Activated CD4-positive, alpha-beta T cell treated with anti-CD3 and anti-CD28 coated beads, Interleukin-2, Interleukin-6, amounts not matched to agents 100 ng/mL and 50 ng/mL, durations not matched to agents 16 hours and 8 hours (primary cell): ENCODE measurements at regions not wholly inside any gene's neighbourhood (a gene's known extent, or its start where the extent isn't known, plus 50 kb on each side); places are given as distances from the start of the nearest gene placed in this dataset.

Experiments
- DNase-seq: peaks from one replicate; pipeline ENCODE4 v3.0.0-alpha.2; 2020

DNA sequence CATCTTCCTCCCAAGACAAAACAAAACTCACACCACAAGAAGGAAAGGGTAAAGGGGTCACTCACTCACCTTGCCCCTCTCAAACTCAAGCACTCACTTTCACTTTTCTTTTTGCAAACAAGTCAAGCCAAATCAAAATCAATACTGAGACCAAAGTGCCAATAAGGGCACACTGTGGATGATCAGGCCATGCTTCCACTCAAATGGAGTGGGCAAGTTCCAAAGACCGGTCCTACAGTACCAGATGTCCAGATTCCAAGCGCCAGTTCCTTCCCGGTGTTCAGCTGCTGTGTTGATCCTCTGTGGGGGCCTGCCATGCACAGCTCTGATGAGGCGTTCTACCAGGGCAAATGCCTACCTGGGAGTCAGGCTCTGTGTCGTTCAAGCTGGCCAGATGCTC lies 162.6 kb upstream of the GRIK2 start:
- DNase-seq = no peak

DNA sequence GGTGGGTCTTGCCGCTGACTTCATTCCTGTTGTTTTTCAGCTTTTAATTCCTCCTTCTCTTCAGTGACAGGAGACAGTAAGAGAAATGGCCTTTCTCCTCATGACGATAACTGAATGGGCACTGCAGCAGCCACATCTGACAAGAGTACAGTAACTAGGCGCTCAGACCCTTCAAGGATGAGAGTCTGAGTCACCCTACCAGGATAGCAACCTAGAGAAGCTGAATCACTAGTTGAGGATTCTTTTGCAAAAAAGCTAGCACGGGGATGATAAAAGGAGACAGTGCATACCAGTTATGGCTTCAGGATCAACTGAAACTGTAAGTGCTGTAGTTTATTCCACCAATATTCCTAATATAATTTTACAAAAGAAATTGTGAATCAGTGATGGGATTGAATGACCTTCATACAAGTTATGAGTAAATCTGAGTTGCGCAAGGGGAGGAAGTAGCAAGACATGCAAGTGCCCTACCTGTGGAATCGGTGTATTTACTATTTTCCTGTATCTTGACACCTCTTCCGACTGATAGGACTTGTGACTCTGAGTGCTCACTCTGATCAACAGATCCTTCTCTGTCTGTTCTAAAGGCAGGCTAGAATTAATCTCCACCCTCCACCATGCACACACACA lies 161.8 kb upstream of the GRIK2 start:
- no peak for DNase-seq

- no peak for DNase-seq
Observed at GRCh38 chr6:101232961-101233360, 160.5 kb upstream of the GRIK2 start.

GRCh38 chr6:101236709-101237108 lies 156.8 kb upstream of the GRIK2 start:
- DNase-seq = no peak

DNA sequence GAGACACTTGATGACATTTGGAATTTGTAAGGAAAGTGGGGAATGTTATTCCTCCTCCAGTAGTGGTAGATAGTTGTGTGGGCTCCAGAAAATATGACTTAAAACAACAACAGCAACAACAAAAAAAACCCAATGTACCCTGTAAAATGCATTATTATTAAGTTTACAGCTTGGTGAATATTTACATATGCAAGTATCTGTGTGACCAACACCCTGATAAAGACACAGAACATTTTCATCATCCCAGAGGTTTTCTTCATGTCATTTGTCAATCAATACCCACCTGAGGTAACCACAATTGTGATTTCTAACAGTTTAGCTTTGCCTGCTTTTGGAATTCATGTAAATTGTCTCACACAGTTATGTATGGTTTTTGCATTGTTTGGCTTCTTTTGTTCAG lies 152.1 kb upstream of the GRIK2 start:
- DNase-seq = no peak

DNA sequence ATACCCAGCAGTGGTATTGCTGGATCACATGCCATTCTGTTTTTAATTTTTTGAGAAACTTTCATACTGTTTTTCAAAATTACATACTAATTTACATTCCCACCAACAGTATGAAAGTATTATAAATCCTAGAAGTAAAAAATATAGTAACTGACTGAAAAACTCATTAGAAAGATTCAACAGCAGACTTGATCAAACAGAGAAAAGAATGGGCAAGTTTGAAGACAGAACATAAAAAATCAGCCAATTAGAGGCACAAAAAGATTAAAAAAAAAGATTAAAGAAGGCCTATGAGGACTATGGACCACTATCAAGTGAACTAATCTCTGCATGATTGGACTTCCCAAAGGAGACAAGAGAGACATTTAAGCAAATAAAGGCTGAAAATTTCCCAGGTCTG lies 144.0 kb upstream of the GRIK2 start:
- no peak for DNase-seq

DNA sequence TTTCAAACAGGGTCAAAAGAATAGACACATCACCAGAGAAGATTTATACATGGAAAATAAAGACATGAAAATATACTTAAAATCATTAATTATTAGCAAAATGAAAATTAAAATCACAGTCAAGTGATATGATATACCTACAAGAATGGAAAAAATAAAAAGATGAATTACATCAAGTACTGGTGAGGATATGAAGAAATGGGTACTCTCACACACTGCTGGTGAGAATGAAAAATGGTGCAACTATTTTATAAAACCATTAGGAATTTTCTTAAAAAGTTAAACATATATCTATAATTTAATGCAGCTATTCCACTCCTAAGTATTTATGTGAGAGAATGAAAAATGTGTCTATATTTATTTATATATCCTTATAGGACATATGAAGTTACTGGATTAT lies 136.3 kb upstream of the GRIK2 start:
- DNase-seq = no peak

DNA sequence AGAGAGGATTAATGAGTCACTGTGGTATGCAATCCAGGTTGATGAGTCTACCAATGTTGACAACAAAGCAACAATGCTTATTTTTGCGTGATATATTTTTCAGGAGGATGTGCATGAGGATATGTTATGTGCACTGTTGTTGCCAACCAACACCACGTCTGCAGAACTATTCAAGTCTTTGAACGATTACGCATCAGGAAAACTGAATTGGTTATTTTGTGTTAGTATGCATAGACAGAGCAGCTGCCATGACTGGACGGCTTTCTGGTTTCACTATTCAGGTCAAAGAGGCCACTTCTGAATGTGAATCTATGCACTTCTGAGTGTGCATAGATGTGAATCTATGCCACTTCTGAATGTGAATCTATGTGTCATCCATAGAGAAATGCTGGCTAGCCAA lies 134.0 kb upstream of the GRIK2 start:
- no peak for DNase-seq

DNA sequence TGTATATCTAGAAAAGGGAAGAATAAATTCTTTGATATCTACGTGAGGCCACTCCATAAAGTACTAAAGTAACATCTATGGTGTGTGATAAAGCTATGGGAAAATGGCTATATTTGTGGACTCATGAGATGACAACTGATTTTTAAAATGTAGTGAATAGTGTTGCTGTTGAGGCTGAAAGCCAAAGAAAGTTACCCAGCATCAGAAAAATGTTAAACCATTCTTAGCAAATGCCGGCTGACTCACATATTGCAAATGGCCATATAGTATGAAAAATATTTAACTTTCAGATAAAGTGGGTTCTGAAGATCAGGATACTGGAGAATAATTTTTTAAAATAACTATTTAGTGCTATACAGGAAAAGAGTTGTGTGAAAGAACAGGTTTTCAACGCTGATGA lies 129.9 kb upstream of the GRIK2 start:
- no peak for DNase-seq

DNA sequence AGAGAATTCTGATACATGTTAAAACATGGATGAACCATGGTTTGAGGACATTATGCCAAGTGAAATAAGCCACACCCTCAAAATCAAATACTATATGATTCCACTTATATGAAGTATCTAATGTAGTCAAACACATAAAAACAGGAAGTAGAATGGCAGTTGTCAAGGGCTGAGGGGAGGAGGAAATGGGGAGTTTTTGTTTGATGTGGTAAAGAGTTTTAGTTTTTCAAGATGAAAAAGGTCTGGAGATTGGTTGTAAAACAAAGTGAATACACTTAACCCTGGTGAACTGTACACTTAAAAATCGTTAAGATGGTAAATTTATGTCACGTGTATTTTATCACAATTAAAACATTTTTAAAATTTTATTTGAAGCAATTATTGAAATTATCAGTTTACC lies 127.4 kb upstream of the GRIK2 start:
- no peak for DNase-seq

- DNase-seq = no peak
Observed at GRCh38 chr6:101268541-101268940, 125.0 kb upstream of the GRIK2 start.

DNA sequence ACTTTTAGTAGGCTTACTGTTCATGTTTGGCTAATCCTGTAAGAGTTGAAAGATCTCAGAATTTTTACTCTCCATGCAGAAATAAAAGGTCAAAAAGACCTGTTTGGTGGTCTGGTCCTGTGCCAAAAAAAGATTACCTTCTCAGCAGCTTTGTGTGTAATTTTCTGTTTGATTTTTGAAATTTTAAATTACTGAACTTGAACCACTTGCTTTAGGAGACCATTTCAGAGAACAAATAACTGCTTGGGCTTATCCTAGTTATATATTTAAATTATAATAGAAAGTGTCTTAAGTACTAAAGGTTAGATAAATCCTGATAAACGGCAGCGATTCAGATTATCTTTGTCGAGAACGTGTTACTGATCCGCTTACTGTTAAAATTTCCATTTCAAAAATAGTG lies 118.3 kb upstream of the GRIK2 start:
- DNase-seq = no peak

DNA sequence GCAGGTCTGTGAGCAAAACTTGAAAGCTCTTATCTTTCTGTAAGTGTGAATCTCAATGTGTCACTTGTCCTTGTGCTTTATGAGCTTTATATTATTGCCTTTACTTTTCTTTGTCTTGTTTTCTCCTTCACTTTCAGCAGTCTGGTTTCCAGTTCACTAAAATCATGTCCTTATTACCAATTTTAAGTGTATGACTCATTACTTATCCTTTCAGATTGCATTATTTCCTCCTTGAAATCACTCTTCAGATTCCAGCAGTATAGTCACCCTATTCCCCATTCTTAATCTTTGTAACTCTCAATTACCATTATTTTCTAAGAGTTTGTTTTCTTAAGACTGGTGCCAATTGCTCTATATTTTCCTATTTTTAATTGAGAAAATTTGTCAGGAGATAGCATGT lies 117.4 kb upstream of the GRIK2 start:
- DNase-seq = no peak

- no peak for DNase-seq
Observed at GRCh38 chr6:101279410-101279809, 114.1 kb upstream of the GRIK2 start.

- DNase-seq = no peak
Observed at GRCh38 chr6:101281266-101281665, 112.2 kb upstream of the GRIK2 start.

- DNase-seq = no peak
Observed at GRCh38 chr6:101284131-101284530, 109.4 kb upstream of the GRIK2 start.

DNA sequence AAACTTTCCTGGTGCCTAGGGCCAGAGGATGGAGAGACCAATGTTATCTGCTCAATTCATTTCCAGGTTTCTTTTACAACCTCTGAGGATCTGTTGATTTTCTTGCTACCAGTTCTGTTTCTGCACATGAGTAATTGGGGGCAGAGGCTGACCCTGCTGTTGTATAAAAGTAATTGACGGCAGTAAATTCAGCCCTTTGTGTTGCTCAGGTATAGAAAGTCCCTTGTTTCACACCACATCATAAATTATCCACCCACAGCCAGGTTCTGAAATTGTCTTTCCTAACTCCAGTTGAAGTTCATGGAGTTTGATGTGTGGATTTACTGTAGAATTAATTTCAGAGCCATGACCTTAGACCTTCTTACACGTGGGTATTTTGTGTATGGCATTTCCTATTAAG lies 107.4 kb upstream of the GRIK2 start:
- DNase-seq = no peak

GRCh38 chr6:101290346-101290745 lies 103.2 kb upstream of the GRIK2 start:
- DNase-seq = no peak

GRCh38 chr6:101294051-101294638 lies 99.4 kb upstream of the GRIK2 start:
- no peak for DNase-seq

- no peak for DNase-seq
Observed at GRCh38 chr6:101294676-101295075, 98.8 kb upstream of the GRIK2 start.

DNA sequence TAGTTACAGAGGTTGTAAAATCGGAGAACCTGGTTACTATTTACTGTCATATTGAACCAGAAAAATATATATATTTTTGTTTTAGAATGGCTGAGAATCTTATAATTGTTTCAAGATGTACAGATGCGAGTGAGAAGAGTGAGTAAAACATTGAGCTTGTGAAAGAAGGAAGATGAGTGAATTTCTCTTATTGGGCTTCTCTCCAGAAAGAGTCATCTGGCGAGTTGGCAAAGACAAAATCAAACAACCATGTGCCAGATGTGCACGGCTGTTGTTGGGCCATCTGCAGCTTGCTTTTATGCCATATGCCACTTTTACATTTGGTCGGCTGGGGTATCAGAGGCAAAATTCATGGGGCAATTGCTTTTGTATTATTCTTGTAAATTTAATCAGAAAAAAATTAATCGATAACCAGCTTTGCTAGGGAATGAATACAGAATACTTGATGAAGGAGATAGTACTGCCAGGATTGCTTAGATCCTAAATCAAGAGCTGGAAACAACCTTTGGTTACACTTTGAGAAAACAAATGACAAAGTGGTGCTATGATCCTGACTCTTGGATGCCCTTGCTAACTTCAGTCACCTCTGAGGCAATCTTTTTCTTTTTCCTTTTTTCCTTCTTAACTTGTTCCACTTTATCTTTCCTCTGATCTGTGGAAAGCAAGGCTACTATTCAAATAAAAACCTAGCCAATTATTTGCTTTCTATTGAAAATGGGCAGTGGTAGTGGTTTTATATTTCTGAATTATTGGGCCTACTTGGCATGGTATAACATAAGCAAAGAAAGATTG lies 97.1 kb upstream of the GRIK2 start:
- DNase-seq = no peak

- DNase-seq = peak; percentile 2
Observed at GRCh38 chr6:101302593-101302992, 90.9 kb upstream of the GRIK2 start.

- DNase-seq = no peak
Observed at GRCh38 chr6:101303495-101303894, 90.0 kb upstream of the GRIK2 start.

- no peak for DNase-seq
Observed at GRCh38 chr6:101312652-101313051, 80.9 kb upstream of the GRIK2 start.

DNA sequence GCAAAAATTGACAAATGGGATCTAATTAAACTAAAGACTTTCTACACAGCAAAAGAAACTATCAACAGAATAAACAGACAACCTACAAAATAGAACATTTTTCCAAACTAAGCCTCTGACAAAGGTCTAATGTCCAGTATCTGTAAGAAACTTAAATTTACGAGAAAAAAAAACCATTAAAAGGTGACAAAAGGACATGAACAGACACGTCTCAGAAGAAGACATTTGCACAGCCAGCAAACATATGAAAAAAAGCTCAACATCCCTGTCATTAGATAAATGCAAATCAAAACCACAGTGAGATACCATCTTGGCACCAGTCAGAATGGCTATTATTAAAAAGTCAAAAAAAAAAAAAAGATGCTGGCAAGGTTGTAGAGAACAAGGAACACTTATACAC lies 70.6 kb upstream of the GRIK2 start:
- no peak for DNase-seq
